GM19463 (cell line): ENCODE measurements at regions not wholly inside any gene's neighbourhood (a gene's known extent, or its start where the extent isn't known, plus 50 kb on each side); places are given as distances from the start of the nearest gene placed in this dataset.

Experiments used
- ATAC-seq: cut with Tn5 transposase; IDR thresholded peaks from one replicate; pipeline ENCODE4 v1.9.1; 2021; ENCODE audit warnings: mild to moderate bottlenecking, moderate library complexity; ENCODE audit not compliant: unreplicated experiment

DNA sequence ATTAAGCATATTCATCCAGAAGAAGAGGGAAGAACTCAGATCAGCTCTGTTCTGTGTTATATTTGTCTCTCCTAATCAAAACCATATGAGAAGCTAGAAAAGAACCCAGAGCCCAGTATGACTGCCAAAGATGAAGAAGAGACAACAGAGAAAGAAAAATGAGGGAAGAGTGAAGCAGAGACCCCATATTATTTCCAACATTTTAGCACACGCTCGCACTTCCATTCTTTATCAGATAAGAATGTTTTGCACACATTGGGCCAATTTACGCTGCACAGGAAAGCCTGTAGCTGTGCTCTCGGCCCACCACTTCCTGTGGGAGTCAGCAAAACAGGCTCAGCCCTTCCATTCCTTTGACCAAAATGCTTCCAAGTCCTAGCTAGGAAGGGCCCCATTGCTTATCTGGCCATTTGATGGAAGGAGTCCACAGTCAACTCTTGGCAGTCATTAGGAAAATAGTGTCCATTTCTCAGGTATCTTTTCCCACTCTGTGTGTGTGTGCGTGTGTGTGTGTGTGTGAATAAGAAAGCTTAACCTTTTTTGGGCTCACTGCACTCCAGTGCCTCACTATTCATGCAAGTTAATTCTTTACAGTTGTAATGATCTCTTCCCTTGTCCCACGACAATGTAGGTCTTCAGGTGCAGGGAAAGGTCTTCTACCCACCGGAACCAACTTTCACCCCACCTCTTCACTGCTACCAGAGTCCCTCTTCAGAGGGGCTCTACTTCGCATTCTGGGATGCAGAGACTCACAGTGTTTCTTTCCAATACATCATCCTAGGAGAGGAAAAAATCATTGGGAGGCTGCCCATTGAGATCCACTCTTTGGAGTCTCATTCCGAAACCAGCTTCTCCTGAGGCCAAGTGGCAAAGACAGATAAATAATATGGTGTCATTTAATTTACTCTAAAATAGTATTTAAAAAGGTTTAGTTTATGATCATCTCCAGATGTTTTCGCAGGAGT lies 237.5 kb downstream of the COG6 start:
- no peak for ATAC-seq

DNA sequence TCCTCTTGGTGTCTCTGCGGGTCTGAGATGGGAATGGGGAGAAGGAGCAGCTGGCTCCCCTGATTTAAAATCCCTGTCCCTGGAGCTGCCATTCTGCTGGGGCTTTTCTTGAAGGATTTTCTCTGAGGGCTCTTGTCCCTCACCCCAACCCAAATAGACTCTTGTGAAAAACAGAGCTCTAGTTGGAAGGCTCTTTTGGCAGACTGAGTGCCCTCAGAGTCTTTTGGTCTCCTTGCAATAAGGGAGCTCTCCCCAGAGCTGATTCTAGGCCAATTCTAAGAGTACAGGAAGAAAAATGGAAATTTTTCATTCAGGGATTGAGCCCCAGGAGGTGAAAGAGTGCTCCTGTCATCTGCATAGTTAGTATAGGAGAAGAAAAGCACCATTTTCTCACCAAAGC lies 238.3 kb downstream of the COG6 start:
- no peak for ATAC-seq

DNA sequence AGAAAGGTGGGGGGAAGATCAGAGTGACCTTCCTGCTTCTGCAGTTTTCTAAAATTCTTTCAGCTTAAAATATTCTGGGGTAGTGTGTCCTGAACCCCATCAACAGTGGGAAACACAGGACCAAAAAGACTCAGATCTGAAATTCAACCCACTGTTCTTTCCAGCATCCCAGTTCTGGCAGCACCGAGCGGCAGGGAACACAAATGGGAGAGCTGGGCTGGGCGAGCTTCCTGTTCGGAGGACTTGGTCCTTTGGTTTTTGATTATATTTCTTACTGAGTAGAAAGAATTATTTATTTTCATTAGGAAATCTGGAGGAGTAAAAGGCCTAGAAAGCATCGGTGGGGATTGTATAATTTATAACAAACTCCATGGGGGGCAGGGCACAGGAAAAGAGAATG lies 239.1 kb downstream of the COG6 start:
- no peak for ATAC-seq

DNA sequence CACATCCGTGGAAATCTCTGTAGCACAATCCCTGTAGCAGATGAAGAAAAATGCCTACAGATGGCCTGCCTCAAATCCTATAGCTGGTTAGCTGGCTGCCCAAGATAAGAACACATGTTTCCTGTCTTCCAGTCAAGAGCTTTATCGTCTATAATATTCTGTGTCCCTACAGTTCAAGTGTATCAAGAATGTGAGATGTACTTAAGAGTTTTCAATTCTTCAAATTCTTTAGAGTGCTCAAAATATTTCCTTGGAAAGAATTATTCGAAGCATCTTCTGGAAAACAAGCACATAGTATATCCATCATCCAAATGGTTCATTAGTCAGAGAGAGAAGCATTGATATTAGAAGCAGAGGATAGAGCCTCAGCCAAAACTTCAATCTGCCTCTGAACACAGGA lies 239.8 kb downstream of the COG6 start:
- no peak for ATAC-seq

DNA sequence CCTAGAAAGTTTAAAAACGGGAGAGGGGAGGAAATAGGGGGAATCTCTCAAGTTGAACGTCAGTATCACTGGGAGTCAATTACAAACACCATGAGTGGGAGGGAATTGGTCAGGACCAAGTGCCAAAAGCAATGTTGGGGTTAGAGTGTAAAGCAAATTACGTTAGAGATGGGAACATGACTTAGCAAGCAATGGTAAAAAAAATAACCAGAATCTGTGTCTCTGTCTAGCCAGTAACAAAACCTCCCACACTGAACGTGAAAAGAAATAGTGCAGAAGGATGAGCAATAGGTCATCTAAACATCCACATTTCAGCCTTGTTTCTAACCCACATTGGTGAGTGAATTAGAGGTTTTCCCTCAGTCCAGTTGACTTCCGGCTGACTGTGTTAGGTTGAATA lies 242.2 kb downstream of the COG6 start:
- ATAC-seq: no peak

DNA sequence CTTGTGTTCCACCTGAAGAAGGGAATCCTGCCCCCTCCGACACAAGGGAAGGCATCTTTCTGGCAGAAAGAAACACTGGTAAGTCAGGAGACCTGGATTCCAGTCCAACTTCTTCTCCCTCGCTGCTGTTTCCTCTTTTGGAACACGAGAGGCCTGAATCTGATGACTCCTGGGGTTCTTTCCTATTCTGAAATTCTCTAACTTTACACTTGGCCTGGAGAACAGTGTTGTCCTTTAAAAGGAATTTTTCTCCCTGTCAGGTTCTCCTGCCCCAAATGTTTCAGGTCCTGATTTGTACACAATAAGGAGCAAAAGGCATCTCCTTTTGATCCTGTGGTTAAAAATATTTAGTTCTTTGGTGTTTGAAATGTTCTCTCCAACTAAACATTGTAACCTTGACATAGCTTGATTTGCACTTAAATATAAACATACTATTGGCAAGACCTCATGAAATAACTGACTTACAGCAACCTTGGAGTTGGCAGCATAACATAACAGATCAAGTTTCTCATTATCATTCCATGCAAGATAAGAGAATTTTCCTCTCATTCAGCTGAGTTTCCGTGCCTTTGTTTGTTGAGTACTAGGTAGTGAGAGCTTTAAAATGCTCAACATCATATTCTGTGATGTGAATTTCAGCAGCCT lies 244.8 kb downstream of the COG6 start:
- ATAC-seq: no peak

DNA sequence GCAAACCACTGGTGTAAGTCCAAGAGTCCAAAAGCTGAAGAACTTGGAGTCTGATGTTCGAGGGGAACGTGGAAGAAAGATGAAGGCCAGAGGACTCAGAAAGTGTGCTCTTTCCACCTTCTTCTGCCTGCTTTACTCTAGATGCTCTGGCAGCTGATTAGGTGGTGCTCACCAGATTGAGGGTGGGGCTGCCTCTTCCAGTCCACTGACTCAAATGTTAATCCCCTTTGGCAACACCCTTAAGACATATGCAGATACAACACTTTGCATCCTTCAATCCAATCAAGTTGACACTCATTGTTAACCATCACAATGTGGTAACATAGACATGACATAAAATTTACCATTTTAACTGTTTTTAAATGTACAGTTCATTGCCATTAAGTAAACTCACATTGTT lies 249.5 kb downstream of the COG6 start:
- no peak for ATAC-seq

DNA sequence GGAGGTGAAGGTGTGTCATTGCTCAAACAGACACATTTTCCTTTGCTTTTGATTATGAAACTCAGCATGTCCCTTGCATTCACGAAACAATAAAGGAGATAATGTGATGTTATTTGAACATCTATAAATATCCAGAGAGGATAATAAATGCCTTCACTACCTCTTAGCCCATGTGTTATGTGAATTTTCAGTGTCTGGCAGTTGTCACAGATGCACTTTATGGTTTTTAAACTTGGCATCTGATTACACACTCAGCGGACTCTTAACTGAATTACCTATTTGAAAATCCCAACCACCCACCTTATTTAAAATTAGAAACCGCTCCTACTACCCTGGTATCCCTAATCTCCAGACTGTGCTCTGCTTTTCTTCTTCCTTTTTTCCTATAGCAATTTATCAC lies 254.2 kb downstream of the COG6 start:
- no peak for ATAC-seq

DNA sequence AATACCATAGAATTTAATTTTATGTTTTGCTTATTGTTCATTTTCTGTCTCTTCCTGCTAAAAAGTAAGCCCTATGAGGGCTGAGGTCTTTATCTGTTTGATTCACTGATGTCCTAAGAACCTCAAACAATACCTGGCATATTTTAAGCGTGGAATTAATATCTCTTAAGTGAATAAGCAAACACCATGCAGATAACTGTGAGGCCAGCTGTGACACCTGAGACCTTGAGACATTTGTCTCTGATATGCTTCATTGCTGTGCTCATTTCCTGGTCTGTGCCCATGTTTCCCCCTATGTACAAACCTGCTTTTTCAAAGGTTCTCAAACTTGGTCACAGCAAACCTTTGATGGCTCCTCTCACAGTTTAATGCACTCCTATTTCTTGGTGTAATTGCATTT lies 254.6 kb downstream of the COG6 start:
- no peak for ATAC-seq

DNA sequence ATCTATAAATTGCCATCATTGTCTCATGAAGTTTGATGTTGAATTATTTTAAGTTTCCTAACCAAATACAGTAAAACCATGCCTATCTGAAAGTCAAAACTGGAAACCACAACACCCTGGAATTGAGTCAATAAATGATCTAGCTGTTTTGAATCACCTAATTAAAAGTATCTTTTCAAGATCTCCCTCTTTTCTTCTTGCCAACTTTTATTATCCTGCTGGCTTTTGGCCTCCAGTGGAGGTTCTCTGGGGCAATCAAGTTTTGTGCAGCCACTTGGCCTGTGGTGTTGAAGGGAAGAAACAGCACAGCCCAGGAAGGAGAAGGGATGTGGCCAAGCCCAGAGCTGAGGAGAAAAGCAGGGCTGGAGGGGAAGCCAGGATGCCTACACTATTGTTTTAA lies 255.4 kb downstream of the COG6 start:
- ATAC-seq: no peak

DNA sequence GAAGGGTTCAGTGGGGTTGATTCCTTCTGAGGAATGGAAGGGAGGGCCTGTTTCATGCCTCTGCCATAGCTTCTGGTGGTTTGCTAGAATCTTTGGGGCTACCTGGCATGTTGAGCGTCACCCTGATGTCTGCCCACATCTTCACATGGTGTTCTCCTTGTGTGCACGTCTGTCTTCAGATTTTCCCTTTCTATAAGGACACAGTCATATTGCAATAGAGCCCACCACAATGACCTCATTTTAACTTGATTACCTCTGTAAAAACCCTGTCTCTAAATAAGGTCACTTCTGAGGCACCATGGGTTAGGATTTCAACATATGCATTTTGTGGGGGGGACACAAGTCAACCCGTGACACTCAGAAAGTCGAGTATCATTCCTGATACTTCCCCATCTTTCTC lies 257.9 kb downstream of the COG6 start:
- ATAC-seq: no peak

DNA sequence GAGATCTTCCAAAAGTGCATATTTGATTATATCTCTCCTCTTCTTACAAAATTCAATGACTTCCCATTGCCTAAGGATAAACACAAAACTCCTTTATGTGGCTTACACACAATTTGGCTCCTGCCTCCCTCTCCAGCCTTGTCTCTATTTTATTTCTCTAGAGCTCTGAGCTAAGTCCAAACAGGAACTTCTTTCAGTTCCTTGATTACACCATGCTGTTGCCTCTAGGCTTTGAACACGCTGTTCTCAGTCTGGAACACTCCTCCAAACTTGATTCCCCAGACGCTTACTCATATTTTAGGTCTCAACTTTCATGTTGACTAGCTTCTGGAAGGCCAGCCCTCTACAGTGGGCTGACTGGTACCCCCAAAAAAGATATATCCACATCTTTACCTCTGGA lies 258.5 kb downstream of the COG6 start:
- ATAC-seq: no peak

DNA sequence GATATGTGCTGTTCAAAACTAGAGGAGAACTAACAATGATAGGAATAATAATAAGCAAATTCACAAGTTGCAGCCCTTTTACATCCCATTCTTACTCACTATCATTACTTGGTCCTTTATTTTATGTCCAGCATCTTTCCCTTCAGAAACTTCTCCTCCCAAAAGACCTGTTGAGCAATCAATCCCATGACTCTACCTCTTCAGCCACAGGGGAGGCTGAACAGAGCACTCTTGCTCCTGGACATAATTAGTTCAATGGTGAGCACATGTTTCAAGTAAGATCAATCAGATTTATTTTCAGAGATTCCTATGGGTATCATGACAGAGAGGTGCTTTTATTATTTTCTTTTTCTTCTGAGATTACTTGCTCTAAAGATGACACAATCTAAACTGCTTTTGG lies 260.0 kb downstream of the COG6 start:
- no peak for ATAC-seq

DNA sequence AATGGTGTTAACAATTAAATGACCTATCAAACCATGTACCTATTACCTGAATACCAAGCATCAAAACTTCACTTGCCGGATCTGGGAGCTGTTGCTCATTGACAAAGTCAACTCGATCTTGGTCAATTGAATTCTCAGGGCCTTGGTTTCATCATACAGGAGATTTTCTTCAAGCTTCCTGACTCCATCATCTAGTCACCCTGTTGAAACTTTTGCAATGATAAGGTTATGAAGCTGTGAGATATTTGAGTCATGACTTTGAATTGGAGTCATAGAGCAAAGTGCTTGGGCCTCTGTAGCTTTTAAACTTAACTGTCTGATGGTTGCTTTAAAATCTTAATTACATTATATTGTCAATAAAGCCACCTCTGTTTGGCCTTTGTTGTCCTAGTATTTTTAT lies 260.9 kb downstream of the COG6 start:
- no peak for ATAC-seq

DNA sequence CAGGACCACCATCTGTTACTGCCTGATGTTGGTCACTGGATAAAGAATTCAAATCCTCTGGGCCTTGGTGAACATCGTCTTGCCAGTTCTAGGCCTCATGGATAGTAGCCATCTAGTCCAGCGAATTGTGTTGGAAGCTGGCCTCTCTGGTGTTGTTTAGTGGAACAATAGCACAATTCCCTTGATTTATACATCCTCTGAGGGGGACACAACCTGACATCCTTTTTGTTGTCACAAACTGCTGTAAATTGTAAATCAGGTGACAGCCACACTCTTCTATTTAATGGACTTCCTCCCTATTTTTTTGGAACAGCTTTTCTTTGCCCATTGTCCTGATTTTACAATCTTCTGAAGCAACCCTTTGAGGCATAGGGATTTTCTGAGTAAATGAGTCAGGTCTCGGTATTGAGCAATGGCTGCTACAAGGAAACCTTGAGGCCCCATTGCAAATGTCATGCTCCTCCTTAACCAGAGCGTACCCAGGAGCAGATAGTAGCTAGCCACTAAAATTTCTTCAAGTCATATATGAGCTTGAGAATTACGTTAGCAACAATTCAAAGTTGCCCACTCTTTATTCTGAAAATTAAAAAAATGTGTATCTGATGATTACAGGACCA lies 263.3 kb downstream of the COG6 start:
- ATAC-seq: no peak

DNA sequence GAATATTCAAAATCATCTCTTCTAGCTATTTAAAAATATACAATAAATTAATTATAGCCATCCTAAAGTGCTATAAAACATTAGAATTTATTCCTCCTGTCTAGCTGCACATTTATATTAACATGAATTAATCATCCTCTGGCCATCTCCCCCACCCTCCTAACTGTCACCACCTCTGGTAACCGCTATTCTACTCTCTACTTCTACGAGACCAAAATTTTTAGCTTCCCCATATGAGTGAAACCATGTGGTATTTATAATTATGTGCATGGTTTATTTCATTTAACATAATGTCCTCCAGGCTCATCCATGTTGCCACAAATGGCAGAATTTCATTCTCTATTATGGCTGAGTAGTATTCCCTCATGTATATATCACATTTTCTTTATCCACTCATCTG lies 265.2 kb downstream of the COG6 start:
- ATAC-seq: no peak

DNA sequence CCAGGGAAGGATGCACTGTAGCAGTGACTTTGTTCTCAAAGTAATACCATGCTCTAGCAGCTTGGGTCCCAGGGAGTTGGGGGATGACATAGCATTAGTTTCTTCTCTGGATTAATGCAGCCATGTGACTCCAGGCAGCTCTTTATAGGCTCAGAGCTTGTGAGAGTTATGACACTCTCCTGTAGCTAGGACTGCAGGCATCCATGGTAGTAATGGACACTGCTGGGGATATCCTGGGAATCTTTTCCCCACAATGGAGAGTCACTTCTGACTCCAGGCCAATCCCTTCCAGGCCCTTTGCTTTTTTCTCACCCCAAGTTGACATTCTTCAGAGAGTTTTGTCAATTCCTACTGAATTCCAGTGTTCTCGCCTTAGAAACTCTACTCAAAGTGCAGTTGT lies 270.9 kb downstream of the COG6 start:
- ATAC-seq: no peak

DNA sequence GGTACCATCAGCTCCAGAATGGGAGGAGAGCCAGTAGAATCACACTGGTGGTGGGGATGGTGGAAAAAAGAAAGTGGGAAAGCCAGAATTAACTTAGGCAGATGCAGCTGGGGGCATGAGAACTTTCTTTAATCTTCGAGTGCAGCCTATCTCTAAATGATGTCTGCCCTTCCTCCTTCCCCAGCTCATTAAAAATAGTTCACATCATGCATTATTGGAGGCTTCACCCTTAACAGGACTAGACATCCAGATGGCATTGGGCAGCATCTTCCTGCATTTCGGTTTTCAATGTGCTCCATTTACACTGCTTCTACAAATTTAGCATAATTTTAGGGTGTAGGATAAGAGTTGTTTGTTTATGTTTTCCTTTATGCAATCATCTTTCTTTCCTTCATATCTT lies 272.8 kb downstream of the COG6 start:
- no peak for ATAC-seq

DNA sequence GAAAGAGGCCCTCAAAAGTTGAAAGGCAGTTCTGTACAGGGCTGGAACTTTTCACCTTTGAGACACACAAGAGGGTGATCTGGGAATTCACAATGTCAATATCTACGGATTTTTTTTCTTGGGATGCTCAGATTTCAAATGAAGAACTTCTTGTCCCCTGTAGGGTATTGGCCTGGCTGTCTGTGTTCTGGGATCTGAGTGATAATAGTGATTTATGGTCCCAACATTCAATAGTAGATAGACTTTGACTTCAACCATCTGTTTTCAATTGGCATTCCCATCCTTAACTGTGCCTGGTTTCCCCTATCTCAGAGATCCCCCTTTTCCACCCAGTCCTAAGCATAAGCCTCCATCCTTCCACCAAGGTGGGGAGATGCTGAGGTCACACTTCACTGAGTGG lies 274.1 kb downstream of the COG6 start:
- ATAC-seq: no peak

DNA sequence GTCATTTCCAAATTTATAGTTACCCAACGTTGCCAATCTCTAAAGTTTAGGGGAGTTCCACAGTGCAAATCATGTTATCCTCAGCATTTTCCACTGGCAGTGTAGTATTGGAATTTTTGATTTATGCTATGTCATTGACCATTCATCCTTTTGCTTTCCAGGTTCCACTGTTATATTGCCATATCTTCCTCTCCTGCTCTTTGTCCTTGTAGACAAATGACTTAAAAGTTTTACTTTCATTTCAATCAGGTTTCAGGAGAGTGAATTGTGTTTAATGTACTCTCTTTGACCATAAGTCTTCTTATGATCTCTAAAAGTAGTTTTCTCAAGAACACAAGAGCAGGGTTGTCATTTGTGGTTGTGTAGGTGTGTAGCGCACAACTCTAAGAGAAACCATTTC lies 274.6 kb downstream of the COG6 start:
- ATAC-seq: no peak

DNA sequence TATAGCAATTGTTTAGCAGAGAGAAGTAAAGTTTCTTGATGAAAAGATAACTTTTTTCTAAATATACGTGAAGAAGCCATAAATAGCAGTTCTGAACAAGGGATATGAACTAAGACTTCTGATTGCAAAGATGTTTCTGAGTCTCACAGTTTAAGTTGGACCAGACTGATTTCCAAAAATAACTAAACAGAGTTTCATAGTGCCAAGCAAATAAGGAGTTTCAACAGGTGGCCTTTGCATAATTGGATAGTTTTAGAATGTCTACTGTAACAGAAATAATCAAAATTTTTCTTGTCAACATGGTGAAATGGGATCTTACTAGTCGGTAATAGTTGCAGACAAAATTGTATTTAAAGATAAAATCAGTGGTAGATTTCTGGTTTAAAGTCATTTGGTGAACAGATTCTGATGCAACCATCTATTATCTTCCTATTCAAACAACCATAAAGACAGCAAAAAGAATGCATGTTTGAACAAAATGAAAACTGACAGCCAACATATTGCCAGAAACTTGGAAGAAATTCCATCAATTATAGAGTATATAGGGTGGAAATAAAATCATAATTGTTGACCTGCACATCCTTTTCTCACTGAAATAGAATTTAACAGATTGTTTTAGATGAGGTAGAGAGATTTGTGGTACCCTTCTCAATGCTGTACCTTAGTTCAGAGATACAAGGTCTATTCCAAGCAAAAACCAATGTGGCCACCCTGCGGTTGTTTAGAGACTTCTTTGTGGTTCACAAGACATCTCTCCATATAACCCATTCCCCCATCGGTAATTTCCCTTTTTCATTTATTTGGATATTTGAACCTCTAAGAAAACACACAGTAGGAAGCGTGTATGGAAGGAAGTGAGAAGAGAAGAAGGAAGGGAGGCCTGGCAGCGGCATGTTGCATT lies 275.3 kb downstream of the COG6 start:
- ATAC-seq: no peak
